Natural killer cell (primary cell): ENCODE measurements at regions not wholly inside any gene's neighbourhood (a gene's known extent, or its start where the extent isn't known, plus 50 kb on each side); places are given as distances from the start of the nearest gene placed in this dataset.

Experiments
- ATAC-seq, 3 donors: fragments of 150-1000 bp in 2 of 3; fragments of 200-7000 bp in 1 of 3; cut with Tn5 transposase; 1 replicate in 1 of 3; 2 replicates in 2 of 3; pipeline ENCODE4 v1.10.0; 2021; ENCODE audit warnings: mild to moderate bottlenecking in 2 of 3, moderate library complexity in 2 of 3
- DNase-seq, 2 donors: peaks; one replicate each; pipeline versions ENCODE4 v3.0.0 to v3.0.0-alpha.2; 2013 to 2021; ENCODE audit warnings: mixed read lengths in 1 of 2
- H3K27ac ChIP-seq: one replicate; pipeline ENCODE4 v1.5.1; 2013; ENCODE audit warnings: mild to moderate bottlenecking, low read length
- H3K27me3 ChIP-seq: one replicate; pipeline ENCODE4 v1.6.1; 2013; ENCODE audit warnings: low read length; ENCODE audit not compliant: control insufficient read depth, insufficient read depth
- H3K36me3 ChIP-seq: one replicate; pipeline ENCODE4 v1.6.1; 2013; ENCODE audit warnings: low read length; ENCODE audit not compliant: control insufficient read depth, insufficient read depth
- H3K4me1 ChIP-seq: one replicate; pipeline ENCODE4 v1.6.1; 2013; ENCODE audit warnings: low read length; ENCODE audit not compliant: control insufficient read depth, insufficient read depth
- H3K4me3 ChIP-seq: one replicate; pipeline ENCODE4 v1.5.1; 2013; ENCODE audit warnings: low read length
- H3K9me3 ChIP-seq: one replicate; pipeline ENCODE4 v1.6.1; 2013; ENCODE audit warnings: low read length; ENCODE audit not compliant: control insufficient read depth, insufficient read depth
- H3K27ac Mint-ChIP-seq, 2 donors: one replicate each; pipeline ENCODE4 v1.8.0; 2022; ENCODE audit warnings: mild to moderate bottlenecking in 2 of 2, mixed read lengths in 2 of 2, moderate library complexity in 1 of 2
- H3K27me3 Mint-ChIP-seq, 2 donors: one replicate each; pipeline ENCODE4 v1.8.0; 2022; ENCODE audit warnings: low read depth in 2 of 2, mixed read lengths in 2 of 2
- H3K36me3 Mint-ChIP-seq: one replicate; pipeline ENCODE4 v1.8.0; 2022; ENCODE audit warnings: mixed read lengths
- H3K4me1 Mint-ChIP-seq, 2 donors: one replicate each; pipeline ENCODE4 v1.8.0; 2022; ENCODE audit warnings: mixed read lengths in 2 of 2
- H3K4me3 Mint-ChIP-seq: one replicate; pipeline ENCODE4 v1.8.0; 2022; ENCODE audit warnings: mild to moderate bottlenecking, moderate library complexity, mixed read lengths
- H3K9me3 Mint-ChIP-seq, 2 donors: one replicate each; pipeline ENCODE4 v1.8.0; 2022; ENCODE audit warnings: mixed read lengths in 2 of 2
- CTCF ChIP-seq: fragments of 200-600 bp; IDR thresholded peaks from one replicate; pipeline ENCODE4 v1.8.0; 2022; ENCODE audit warnings: antibody characterized with exemption
- WGBS: methylation state at CpG from one replicate; pipeline ENCODE4 v1.1.7; 2013; ENCODE audit warnings: missing lambda C conversion rate; ENCODE audit not compliant: insufficient coverage; 5-methylcytosine and 5-hydroxymethylcytosine counted together
- intact Hi-C: fragments of 100-400 bp; cut with micrococcal nuclease; formaldehyde crosslinking; loops from one replicate; pipeline ENCODE4 v1.14.2; 2022

DNA sequence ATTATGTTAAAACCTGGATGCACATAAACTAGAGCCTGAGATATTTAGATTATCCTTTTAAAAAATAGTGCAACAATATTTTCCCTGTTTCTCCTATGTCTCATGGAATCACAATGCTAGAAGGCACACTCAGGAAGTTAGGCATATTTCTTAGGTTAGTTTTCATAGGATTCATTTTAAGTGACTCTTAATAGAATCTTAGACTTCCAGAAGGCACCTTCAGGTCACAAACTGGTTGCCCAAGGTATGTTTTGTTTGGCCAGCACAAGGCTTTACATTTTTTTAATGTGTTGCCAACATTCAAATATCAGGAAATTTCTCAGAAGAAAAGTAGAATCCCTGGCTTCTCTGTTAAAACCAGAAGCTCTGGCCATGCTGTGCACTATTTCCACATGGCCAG is 129.3 kb downstream of the LNPK start:
- H3K27me3 Mint-ChIP-seq: peaks cover 2 to 37% of the 10 kb centered on the region in 2 donors
- intact Hi-C loops: no loop called here
- H3K36me3 ChIP-seq: no peaks in the 10 kb centered on the region
- no peak overlapping the region for H3K27ac Mint-ChIP-seq
- no peaks in the 10 kb centered on the region for H3K4me1 Mint-ChIP-seq
- no peak overlapping the region for H3K4me3 Mint-ChIP-seq
- H3K36me3 Mint-ChIP-seq: no peaks in the 10 kb centered on the region
- peaks cover 0 to 3% of the 10 kb centered on the region in 2 donors for H3K9me3 Mint-ChIP-seq
- no peaks in the 10 kb centered on the region for H3K27me3 ChIP-seq
- H3K4me3 ChIP-seq: no peak overlapping the region
- TF ChIP-seq CTCF: no peak
- DNase-seq (no peak), ATAC-seq (no peak)
- no peak overlapping the region for H3K27ac ChIP-seq
- no peaks in the 10 kb centered on the region for H3K9me3 ChIP-seq
- no peaks in the 10 kb centered on the region for H3K4me1 ChIP-seq

DNA sequence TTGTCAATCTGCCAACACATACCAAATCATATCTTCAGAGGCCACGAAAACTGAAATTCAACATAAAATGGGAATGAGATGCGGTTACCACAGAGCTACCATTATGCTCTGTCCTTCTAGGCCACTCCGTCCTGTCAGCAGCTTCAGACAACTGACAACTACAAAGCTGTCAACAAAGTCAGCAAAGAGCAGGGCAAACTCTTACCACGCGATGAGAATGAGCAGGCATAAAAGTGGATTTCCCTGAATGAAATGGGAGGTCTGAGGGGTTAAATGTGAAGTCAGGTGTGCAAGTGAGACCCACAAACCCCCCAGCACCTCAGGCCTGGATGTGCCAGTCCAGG is 130.1 kb downstream of the LNPK start:
- Mint-ChIP-seq H3K4me3 (no peak overlapping the region), H3K27me3 (peaks cover 4 to 40% of the 10 kb centered on the region in 2 donors), H3K36me3 (no peaks in the 10 kb centered on the region), H3K27ac (no peak overlapping the region), H3K9me3 (peaks cover 0 to 3% of the 10 kb centered on the region in 2 donors), H3K4me1 (no peaks in the 10 kb centered on the region)
- ATAC-seq: no peak
- DNase-seq: no peak
- WGBS: 86% methylated on average over 5 of the region's 5 CpGs
- no peaks in the 10 kb centered on the region for H3K27me3 ChIP-seq
- intact Hi-C loops: no loop called here
- H3K27ac ChIP-seq: no peak overlapping the region
- no peaks in the 10 kb centered on the region for H3K36me3 ChIP-seq
- H3K4me3 ChIP-seq: no peak overlapping the region
- H3K4me1 ChIP-seq: no peaks in the 10 kb centered on the region
- no peaks in the 10 kb centered on the region for H3K9me3 ChIP-seq
- TF ChIP-seq CTCF: no peak

- ATAC-seq (no peak), DNase-seq (no peak)
- WGBS: 97% methylated on average over 2 of the region's 3 CpGs
- Histone ChIP-seq H3K9me3 (no peaks in the 10 kb centered on the region), H3K4me3 (no peak overlapping the region), H3K36me3 (no peaks in the 10 kb centered on the region), H3K27me3 (no peaks in the 10 kb centered on the region), H3K27ac (no peak overlapping the region), H3K4me1 (no peaks in the 10 kb centered on the region)
- Mint-ChIP-seq H3K4me1 (no peaks in the 10 kb centered on the region), H3K27ac (no peak overlapping the region), H3K9me3 (peaks cover 0 to 3% of the 10 kb centered on the region in 2 donors), H3K4me3 (no peak overlapping the region), H3K36me3 (no peaks in the 10 kb centered on the region), H3K27me3 (peaks cover 5 to 43% of the 10 kb centered on the region in 2 donors)
- intact Hi-C loops: no loop called here
- no peak for TF ChIP-seq CTCF
These were observed 130.6 kb downstream of the LNPK start for GRCh38 chr2:175871331-175872004.

DNA sequence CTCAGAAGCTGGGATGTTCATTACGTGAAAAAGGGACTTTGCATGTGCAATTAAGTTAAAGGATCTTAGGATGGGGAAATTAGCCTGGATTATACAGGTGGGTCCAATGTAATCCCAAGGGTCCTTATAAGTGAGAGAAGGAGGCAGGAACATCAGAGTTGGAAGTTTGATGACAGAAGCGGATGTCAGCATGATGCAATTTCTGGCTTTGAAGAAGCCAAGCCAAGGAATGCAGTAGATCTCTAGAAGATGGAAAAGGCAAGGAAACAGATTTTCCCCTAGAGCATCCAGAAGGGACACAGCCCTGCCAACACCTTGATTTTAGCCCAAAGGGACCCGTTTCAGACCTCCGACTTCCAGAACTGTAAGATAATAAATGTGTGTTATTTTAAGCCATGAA is 136.4 kb downstream of the LNPK start:
- Histone ChIP-seq H3K36me3 (no peaks in the 10 kb centered on the region), H3K27ac (no peak overlapping the region), H3K4me3 (no peak overlapping the region), H3K27me3 (no peaks in the 10 kb centered on the region), H3K4me1 (no peaks in the 10 kb centered on the region), H3K9me3 (no peaks in the 10 kb centered on the region)
- no peak for DNase-seq
- no peak for ATAC-seq
- Mint-ChIP-seq H3K9me3 (peaks cover 0 to 3% of the 10 kb centered on the region in 2 donors), H3K4me3 (no peak overlapping the region), H3K36me3 (no peaks in the 10 kb centered on the region), H3K4me1 (no peaks in the 10 kb centered on the region), H3K27me3 (peaks cover 3 to 7% of the 10 kb centered on the region in 2 donors), H3K27ac (no peak overlapping the region)
- 68% methylated on average over 2 of the region's 4 CpGs for WGBS
- intact Hi-C loops: no loop called here
- no peak for TF ChIP-seq CTCF
